SK-N-MC (cell line): ENCODE measurements at regions not wholly inside any gene's neighbourhood (a gene's known extent, or its start where the extent isn't known, plus 50 kb on each side); places are given as distances from the start of the nearest gene placed in this dataset.

Source experiments
- EZH2 ChIP-seq: fragments of 200-600 bp; sonication (generic); IDR thresholded peaks from one replicate; pipeline ENCODE4 v1.6.1; 2017; ENCODE audit warnings: antibody characterized with exemption
- POLR2AphosphoS5 ChIP-seq: IDR thresholded peaks from 2 replicates; pipeline ENCODE4 v1.6.1; 2012; ENCODE audit warnings: mild to moderate bottlenecking, low read depth, low read length, borderline replicate concordance

GRCh38 chr6:135680964-135681913, 170.3 kb upstream of the PDE7B start:
- TF ChIP-seq EZH2 (no peak), POLR2AphosphoS5 (no peak)
